OCI-LY7 (cell line): ENCODE measurements at regions not wholly inside any gene's neighbourhood (a gene's known extent, or its start where the extent isn't known, plus 50 kb on each side); places are given as distances from the start of the nearest gene placed in this dataset.
"Not testable (repeated sequence)": the region's sequence is repeated elsewhere in the genome, so short reads cannot be mapped to it uniquely, and the experiment has no call there.

Experiments used
- BruUV-seq: library from RNA; stranded (reverse); fragments of 400-500 nt; replicated peaks from 2 replicates; lab custom pipeline; 2021; lab: Mats Ljungman, UMichigan
- CTCF ChIA-PET: fragments of 300-600 bp; sonication (Branson Sonifier 250); formaldehyde crosslinking; loops from one replicate; lab custom pipeline; 2022; ENCODE audit warnings: antibody characterized with exemption; ENCODE audit not compliant: unreplicated experiment; lab: Charles Lee
- POLR2A ChIA-PET: fragments of 300-600 bp; sonication (Branson Sonifier 250); formaldehyde crosslinking; loops from one replicate; lab custom pipeline; 2022; ENCODE audit warnings: antibody characterized with exemption; lab: Charles Lee
- DNase-seq: peaks from one replicate; pipeline ENCODE4 v3.0.0-alpha.2; 2015; ENCODE audit warnings: low spot score
- H2AFZ ChIP-seq: fragments of 200-600 bp; sonication (generic), shearing (Covaris generic); 2 replicates; pipeline ENCODE4 v1.6.1; 2014; ENCODE audit warnings: mild to moderate bottlenecking, antibody characterized with exemption, low read length, moderate library complexity
- H3K27ac ChIP-seq: fragments of 200-600 bp; sonication (generic); 2 replicates; pipeline ENCODE4 v1.5.1; 2014; ENCODE audit warnings: mixed run types, low read depth, mild to moderate bottlenecking, moderate library complexity, low read length, inconsistent platforms; ENCODE audit not compliant: poor library complexity, severe bottlenecking
- H3K36me3 ChIP-seq: fragments of 200-600 bp; sonication (generic); 2 replicates; pipeline ENCODE4 v1.6.1; 2014; ENCODE audit warnings: mild to moderate bottlenecking, antibody characterized with exemption, low read length, moderate library complexity, mixed read lengths; ENCODE audit not compliant: insufficient read depth
- H3K4me1 ChIP-seq: fragments of 200-600 bp; sonication (generic); 2 replicates; pipeline ENCODE4 v1.5.1; 2014; ENCODE audit warnings: mild to moderate bottlenecking, low read length; ENCODE audit not compliant: insufficient read depth, poor library complexity, severe bottlenecking
- H3K4me2 ChIP-seq: fragments of 200-600 bp; sonication (generic); 2 replicates; pipeline ENCODE4 v1.6.1; 2014; ENCODE audit warnings: mild to moderate bottlenecking, low read length
- H3K4me3 ChIP-seq: fragments of 200-600 bp; sonication (generic); 2 replicates; pipeline ENCODE4 v1.5.1; 2014; ENCODE audit warnings: mild to moderate bottlenecking, low read depth, low read length; ENCODE audit not compliant: poor library complexity, severe bottlenecking
- H3K79me2 ChIP-seq: fragments of 200-600 bp; sonication (generic); 2 replicates; pipeline ENCODE4 v1.6.1; 2016; ENCODE audit warnings: low read depth, mild to moderate bottlenecking, low read length, moderate library complexity, mixed read lengths; ENCODE audit not compliant: insufficient read depth
- H3K9me2 ChIP-seq: fragments of 200-600 bp; sonication (generic); 2 replicates; pipeline ENCODE4 v1.6.1; 2016; ENCODE audit warnings: mild to moderate bottlenecking, low read length, mixed read lengths; ENCODE audit not compliant: insufficient read depth
- H3K9me3 ChIP-seq: fragments of 200-600 bp; sonication (generic); 2 replicates; pipeline ENCODE4 v1.6.1; 2014; ENCODE audit warnings: mild to moderate bottlenecking, mixed run types, low read length, mixed read lengths
- H4K20me1 ChIP-seq: fragments of 200-600 bp; sonication (generic); 2 replicates; pipeline ENCODE4 v1.6.1; 2014; ENCODE audit warnings: mild to moderate bottlenecking, antibody characterized with exemption, low read length, moderate library complexity, mixed read lengths; ENCODE audit not compliant: insufficient read depth
- EZH2phosphoT487 ChIP-seq: fragments of 200-600 bp; sonication (generic); IDR thresholded peaks from 2 replicates; pipeline ENCODE4 v1.6.1; 2018; ENCODE audit warnings: low read depth, borderline replicate concordance, mild to moderate bottlenecking, mixed run types, antibody characterized with exemption, low read length, moderate library complexity, mixed read lengths
- intact Hi-C: fragments of 100-400 bp; cut with micrococcal nuclease; formaldehyde crosslinking; loops from one replicate; pipeline ENCODE4 v1.10.0; 2022; ENCODE audit not compliant: unreplicated experiment
- TF ChIP-seq, protein P1 (sequence below): fragments of 200-600 bp; sonication (generic); conservative IDR thresholded peaks from 2 replicates; pipeline ENCODE4 v1.5.1; 2014; ENCODE audit warnings: mild to moderate bottlenecking, antibody characterized with exemption, low read length, moderate library complexity, mixed read lengths

DNA sequence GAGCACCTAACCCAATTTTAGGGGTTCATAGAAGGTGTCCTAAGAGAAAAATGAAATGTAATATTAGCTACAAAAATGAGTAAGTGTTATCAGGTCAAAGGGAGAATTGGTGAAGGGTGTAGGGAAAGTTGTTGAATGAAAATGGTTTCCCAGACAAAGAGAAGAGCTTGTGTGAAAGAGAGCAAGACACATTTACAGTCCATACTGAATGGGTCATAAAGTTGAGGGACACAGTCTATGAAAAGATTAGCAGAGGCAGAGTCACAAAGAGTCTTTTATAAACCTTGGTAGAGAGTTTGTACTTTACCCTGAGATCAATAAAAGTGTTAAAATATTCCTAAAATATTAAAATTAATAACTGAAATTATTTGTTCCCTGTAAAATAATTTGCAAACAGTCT, 759.4 kb downstream of the DIAPH3 start:
- intact Hi-C loops, result no loop called here
- Histone ChIP-seq H3K4me3 (no peak overlapping the region), H4K20me1 (no peaks in the 10 kb centered on the region), H3K27ac (no peak overlapping the region), H3K9me2 (no peaks in the 10 kb centered on the region), H3K9me3 (0 out of 2 replicates have a peak, but pooled peaks cover 5% of the 10 kb centered on the region), H3K4me1 (no peaks in the 10 kb centered on the region), H3K79me2 (no peaks in the 10 kb centered on the region), H3K36me3 (no peaks in the 10 kb centered on the region), H3K4me2 (no peak overlapping the region), H2AFZ (no peak overlapping the region)
- no peak for DNase-seq
- BruUV-seq, result no TSS peak
- TF ChIP-seq, protein P1, sequence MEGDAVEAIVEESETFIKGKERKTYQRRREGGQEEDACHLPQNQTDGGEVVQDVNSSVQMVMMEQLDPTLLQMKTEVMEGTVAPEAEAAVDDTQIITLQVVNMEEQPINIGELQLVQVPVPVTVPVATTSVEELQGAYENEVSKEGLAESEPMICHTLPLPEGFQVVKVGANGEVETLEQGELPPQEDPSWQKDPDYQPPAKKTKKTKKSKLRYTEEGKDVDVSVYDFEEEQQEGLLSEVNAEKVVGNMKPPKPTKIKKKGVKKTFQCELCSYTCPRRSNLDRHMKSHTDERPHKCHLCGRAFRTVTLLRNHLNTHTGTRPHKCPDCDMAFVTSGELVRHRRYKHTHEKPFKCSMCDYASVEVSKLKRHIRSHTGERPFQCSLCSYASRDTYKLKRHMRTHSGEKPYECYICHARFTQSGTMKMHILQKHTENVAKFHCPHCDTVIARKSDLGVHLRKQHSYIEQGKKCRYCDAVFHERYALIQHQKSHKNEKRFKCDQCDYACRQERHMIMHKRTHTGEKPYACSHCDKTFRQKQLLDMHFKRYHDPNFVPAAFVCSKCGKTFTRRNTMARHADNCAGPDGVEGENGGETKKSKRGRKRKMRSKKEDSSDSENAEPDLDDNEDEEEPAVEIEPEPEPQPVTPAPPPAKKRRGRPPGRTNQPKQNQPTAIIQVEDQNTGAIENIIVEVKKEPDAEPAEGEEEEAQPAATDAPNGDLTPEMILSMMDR, result no peak
- no peak for TF ChIP-seq EZH2phosphoT487
- ChIA-PET POLR2A (no interaction called here), CTCF (no interaction called here)

DNA sequence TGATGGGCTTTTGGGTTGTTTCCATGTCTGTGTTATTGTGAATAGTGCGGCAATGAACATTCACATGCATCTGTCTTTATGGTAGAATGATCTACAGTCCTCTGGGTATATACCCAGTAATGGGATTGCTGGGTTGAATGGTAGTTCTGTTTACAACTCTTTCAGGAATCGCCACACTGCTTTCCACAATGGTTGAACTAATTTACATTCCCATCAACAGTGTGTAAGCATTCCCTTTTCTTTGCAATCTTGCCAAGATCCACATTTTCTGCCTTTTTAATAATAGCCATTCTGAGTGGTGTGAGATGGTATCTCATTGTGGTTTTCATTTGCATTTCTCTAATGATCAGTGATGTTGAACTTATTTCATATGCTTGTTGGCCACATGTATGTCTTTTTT, 756.5 kb downstream of the DIAPH3 start:
- DNase-seq, H3K9me2 ChIP-seq, H3K27ac ChIP-seq, H3K36me3 ChIP-seq, H4K20me1 ChIP-seq, H3K9me3 ChIP-seq, H2AFZ ChIP-seq, H3K4me3 ChIP-seq, H3K4me2 ChIP-seq, H3K79me2 ChIP-seq, H3K4me1 ChIP-seq, BruUV-seq, intact Hi-C loops, CTCF ChIA-PET: not testable (repeated sequence)
- POLR2A ChIA-PET, result interaction anchor here (1.1 kb wide), 1 partner anchor 8 kb away, joined by 3 read pairs; no protein-coding TSS in a partner anchor

DNA sequence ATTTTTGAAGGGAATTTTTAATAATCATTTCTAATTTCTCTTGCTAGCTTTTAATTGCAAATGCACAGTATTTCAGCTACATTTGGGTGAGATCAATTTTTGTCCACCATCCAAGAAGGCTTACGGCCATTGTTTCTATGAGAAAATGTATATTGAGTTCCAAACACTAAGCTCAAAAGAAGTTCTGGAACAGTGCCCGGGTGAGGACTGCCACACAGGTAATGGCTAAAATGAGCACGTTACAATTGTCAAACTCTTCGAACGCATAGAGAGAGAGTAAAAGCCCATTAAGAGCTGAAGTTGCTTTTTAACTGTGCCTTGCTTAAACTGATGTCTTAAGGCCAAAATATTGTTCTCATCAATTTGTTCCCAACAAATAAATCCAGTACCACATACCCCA, 755.0 kb downstream of the DIAPH3 start:
- DNase-seq, result no peak
- H3K79me2 ChIP-seq, result no peaks in the 10 kb centered on the region
- H3K9me2 ChIP-seq, result no peaks in the 10 kb centered on the region
- H3K4me2 ChIP-seq, result no peak overlapping the region
- CTCF ChIA-PET, result no interaction called here
- no TSS peak for BruUV-seq
- H3K4me1 ChIP-seq, result no peaks in the 10 kb centered on the region
- POLR2A ChIA-PET, result interaction anchor here (0.6 kb wide), 1 partner anchor 283 kb away, joined by 3 read pairs; no protein-coding TSS in a partner anchor
- intact Hi-C loops, result no loop called here
- no peak overlapping the region for H3K27ac ChIP-seq
- H3K4me3 ChIP-seq, result no peak overlapping the region
- no peak overlapping the region for H2AFZ ChIP-seq
- H3K36me3 ChIP-seq, result no peaks in the 10 kb centered on the region
- H3K9me3 ChIP-seq, result 0 out of 2 replicates have a peak, but pooled peaks cover 5% of the 10 kb centered on the region
- no peak for TF ChIP-seq EZH2phosphoT487
- TF ChIP-seq, protein P1, result no peak
- H4K20me1 ChIP-seq, result no peaks in the 10 kb centered on the region
